ENCODE measurements at regions not wholly inside any gene's neighbourhood (a gene's known extent, or its start where the extent isn't known, plus 50 kb on each side); places are given as distances from the start of the nearest gene placed in this dataset.

DNA sequence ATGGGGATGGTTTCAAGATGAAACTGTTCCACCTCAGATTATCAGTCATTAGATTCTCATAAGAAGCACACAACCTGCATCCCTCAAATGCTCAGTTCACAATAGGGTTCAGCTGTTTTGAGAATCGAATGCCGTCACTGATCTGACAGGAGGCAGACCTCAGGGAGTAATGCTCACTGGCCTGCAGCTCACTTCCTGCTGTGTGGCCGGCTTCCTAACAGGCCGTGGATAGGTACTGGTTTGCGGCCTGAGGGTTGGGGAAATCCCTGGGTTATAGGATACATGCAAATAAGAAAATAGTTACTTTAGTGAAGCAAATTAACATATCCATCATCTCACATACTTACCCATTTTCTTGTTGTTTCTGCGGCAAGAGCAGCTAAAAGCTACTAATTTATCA lies 160.4 kb downstream of the MAD2L1 start:
- Mint-ChIP-seq H3K27ac (no peak overlapping the region), H3K4me1 (no peaks in the 10 kb centered on the region), H3K4me3 (no peak overlapping the region), H3K9me3 (peaks cover 2 to 23% (median 6%) of the 10 kb centered on the region in 5 donors), H3K27me3 (no peaks in the 10 kb centered on the region), H3K36me3 (no peaks in the 10 kb centered on the region)
- no peak overlapping the region for H3K27ac ChIP-seq (ENCODE audit: low read depth, low read length)
- H3K36me3 ChIP-seq (ENCODE audit: insufficient read depth, low read length), result no peaks in the 10 kb centered on the region
- ChIA-PET CTCF (no interaction called here), POLR2A (no interaction called here)
- no peak for DNase-seq
- no peaks in the 10 kb centered on the region for H3K9me3 ChIP-seq (ENCODE audit: low read length)
- H3K4me1 ChIP-seq (ENCODE audit: insufficient read depth, low read length), result no peaks in the 10 kb centered on the region
- no peaks in the 10 kb centered on the region for H3K27me3 ChIP-seq (ENCODE audit: insufficient read depth, low read length, poor library complexity, severe bottlenecking)
- H3K4me3 ChIP-seq (ENCODE audit: low read length), result no peak overlapping the region

DNA sequence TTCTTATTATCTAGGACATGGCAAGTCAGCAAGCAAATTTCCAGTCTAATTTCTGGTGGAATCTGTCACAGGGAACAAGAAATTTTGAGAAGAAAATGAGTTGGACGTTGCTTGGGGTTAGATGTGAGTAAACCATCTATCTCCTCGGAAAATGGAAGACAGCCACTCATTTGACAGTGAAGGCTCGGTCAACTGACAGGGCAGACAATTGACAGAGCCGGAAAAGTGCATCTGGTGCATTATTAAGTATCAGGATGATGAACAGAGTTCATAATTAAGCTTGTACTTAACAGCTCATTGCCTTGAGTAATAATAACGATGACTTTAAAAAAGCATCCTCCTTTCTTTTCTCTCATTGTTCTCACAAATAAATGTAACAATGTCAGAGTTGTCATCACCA lies 168.4 kb downstream of the MAD2L1 start:
- Histone ChIP-seq H3K27me3 (ENCODE audit: insufficient read depth, low read length, poor library complexity, severe bottlenecking) (no peaks in the 10 kb centered on the region), H3K27ac (ENCODE audit: low read depth, low read length) (no peak overlapping the region), H3K4me3 (ENCODE audit: low read length) (no peak overlapping the region), H3K36me3 (ENCODE audit: insufficient read depth, low read length) (no peaks in the 10 kb centered on the region), H3K9me3 (ENCODE audit: low read length) (no peaks in the 10 kb centered on the region), H3K4me1 (ENCODE audit: insufficient read depth, low read length) (no peaks in the 10 kb centered on the region)
- Mint-ChIP-seq H3K4me1 (no peaks in the 10 kb centered on the region), H3K4me3 (no peak overlapping the region), H3K27me3 (no peaks in the 10 kb centered on the region), H3K9me3 (peaks cover 0 to 10% (median 0%) of the 10 kb centered on the region in 5 donors), H3K27ac (no peak overlapping the region), H3K36me3 (no peaks in the 10 kb centered on the region)
- POLR2A ChIA-PET, result no interaction called here
- CTCF ChIA-PET, result no interaction called here
- no peak for DNase-seq

DNA sequence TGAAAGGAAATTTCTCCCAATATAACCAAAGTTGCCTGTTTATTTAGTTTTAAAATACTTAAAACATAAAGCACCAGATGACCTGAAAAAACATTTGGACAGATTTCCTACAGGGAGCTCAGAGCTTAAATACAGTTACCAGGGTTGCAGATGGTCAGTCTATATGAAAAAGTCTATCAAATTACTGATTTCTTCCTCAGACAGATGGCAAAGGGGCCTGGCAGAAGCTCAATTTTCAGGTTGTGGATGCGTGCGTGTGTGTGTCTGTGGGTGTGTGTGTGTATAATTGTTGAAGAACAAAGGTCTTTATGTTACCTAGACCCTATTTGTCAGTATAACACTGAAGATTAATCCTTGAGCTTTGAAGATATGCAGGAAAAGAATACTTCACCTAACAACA lies 169.4 kb downstream of the MAD2L1 start:
- Histone ChIP-seq H3K9me3 (ENCODE audit: low read length) (no peaks in the 10 kb centered on the region), H3K36me3 (ENCODE audit: insufficient read depth, low read length) (no peaks in the 10 kb centered on the region), H3K27ac (ENCODE audit: low read depth, low read length) (no peak overlapping the region), H3K4me3 (ENCODE audit: low read length) (no peak overlapping the region), H3K27me3 (ENCODE audit: insufficient read depth, low read length, poor library complexity, severe bottlenecking) (no peaks in the 10 kb centered on the region), H3K4me1 (ENCODE audit: insufficient read depth, low read length) (no peaks in the 10 kb centered on the region)
- H3K9me3 Mint-ChIP-seq, result peaks cover 0 to 6% (median 0%) of the 10 kb centered on the region in 5 donors
- H3K4me1 Mint-ChIP-seq, result no peaks in the 10 kb centered on the region
- no peaks in the 10 kb centered on the region for H3K27me3 Mint-ChIP-seq
- no peaks in the 10 kb centered on the region for H3K36me3 Mint-ChIP-seq
- no peak overlapping the region for H3K27ac Mint-ChIP-seq
- POLR2A ChIA-PET, result no interaction called here
- DNase-seq, result no peak
- CTCF ChIA-PET, result no interaction called here
- H3K4me3 Mint-ChIP-seq, result no peak overlapping the region

DNA sequence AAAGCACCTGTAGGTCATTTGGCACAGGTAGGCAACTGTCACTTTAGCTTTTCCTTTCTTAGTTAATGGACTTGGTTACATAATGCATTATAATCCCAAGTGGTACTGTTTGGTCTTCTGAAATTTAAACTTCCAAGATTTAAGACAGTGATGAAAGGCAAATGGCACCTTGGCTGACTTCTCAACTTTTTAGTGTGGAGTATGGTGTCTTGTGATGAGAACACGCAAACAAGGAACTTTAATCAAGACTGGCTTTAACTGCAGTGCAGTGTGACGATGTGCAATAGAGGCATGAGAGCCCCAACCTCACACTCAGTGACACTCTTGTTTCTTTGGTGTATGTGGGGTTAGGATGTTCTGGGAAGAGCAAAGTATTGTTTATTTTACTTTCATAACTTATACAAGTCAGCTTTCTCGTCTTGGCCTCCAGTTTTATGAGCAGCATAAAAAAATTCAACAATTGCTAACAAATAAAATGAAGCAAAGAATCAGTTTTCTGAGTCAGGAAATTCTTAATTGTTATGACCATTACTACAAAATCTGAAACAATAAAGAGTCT lies 171.9 kb downstream of the MAD2L1 start:
- Mint-ChIP-seq H3K9me3 (peaks cover 0 to 6% (median 0%) of the 10 kb centered on the region in 5 donors), H3K27me3 (no peaks in the 10 kb centered on the region), H3K27ac (no peak overlapping the region), H3K36me3 (no peaks in the 10 kb centered on the region), H3K4me1 (no peaks in the 10 kb centered on the region), H3K4me3 (no peak overlapping the region)
- no peak for DNase-seq
- no peak overlapping the region for H3K4me3 ChIP-seq (ENCODE audit: low read length)
- no peak overlapping the region for H3K27ac ChIP-seq (ENCODE audit: low read depth, low read length)
- H3K27me3 ChIP-seq (ENCODE audit: insufficient read depth, low read length, poor library complexity, severe bottlenecking), result no peaks in the 10 kb centered on the region
- H3K9me3 ChIP-seq (ENCODE audit: low read length), result no peaks in the 10 kb centered on the region
- ChIA-PET CTCF (no interaction called here), POLR2A (no interaction called here)
- H3K4me1 ChIP-seq (ENCODE audit: insufficient read depth, low read length), result no peaks in the 10 kb centered on the region
- no peaks in the 10 kb centered on the region for H3K36me3 ChIP-seq (ENCODE audit: insufficient read depth, low read length)

DNA sequence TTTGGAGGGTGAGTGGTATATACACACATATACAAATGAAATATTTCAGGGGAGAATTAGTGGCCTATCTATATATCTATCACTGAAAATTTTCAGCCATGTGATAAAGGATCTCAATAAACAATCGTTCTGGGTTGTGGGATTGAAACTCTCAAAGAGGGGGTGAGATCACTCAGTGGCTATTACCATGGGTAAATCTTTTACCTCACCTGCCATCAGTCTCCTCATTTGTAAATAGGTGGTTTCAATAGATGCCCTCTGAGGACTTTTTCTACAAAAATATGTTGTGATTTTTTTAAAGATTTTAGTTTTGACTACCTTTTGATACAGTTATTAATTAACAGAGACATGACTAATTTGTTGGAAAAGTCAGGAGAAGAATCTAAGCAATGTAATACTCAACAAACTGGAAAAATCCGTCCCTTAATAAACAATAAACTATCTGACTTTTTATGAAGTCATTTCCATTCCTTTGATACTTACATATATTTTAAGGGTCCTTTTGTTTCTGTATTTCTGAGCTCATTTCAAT lies 192.8 kb downstream of the MAD2L1 start:
- Histone ChIP-seq H3K4me1 (ENCODE audit: insufficient read depth, low read length) (no peaks in the 10 kb centered on the region), H3K4me3 (ENCODE audit: low read length) (no peak overlapping the region), H3K9me3 (ENCODE audit: low read length) (no peaks in the 10 kb centered on the region), H3K27ac (ENCODE audit: low read depth, low read length) (no peak overlapping the region), H3K27me3 (ENCODE audit: insufficient read depth, low read length, poor library complexity, severe bottlenecking) (no peaks in the 10 kb centered on the region), H3K36me3 (ENCODE audit: insufficient read depth, low read length) (no peaks in the 10 kb centered on the region)
- DNase-seq, result no peak
- Mint-ChIP-seq H3K4me3 (no peak overlapping the region), H3K4me1 (no peaks in the 10 kb centered on the region), H3K36me3 (no peaks in the 10 kb centered on the region), H3K9me3 (no peaks in the 10 kb centered on the region), H3K27ac (no peak overlapping the region), H3K27me3 (no peaks in the 10 kb centered on the region)
- CTCF ChIA-PET, result no interaction called here
- POLR2A ChIA-PET, result no interaction called here

DNA sequence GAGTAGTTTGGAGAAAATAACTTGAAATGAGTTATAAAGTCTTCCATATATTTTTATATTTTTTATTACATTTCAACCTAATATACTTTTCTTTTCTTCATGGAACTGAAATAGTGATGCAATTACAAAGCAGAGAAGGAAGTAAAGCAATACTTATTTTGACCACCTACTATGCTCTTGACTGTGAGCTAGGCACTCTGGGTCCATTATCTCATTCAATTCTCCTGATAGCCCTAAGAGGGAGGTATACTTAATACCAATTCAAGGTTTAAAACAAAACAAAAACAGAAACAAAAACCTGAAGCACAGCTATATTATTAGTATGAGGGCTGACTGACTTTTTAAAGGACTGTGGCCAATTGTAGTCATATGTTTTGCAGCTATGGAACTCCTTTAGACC lies 193.5 kb downstream of the MAD2L1 start:
- Histone ChIP-seq H3K9me3 (ENCODE audit: low read length) (no peaks in the 10 kb centered on the region), H3K36me3 (ENCODE audit: insufficient read depth, low read length) (no peaks in the 10 kb centered on the region), H3K4me1 (ENCODE audit: insufficient read depth, low read length) (no peaks in the 10 kb centered on the region), H3K27ac (ENCODE audit: low read depth, low read length) (no peak overlapping the region), H3K4me3 (ENCODE audit: low read length) (no peak overlapping the region), H3K27me3 (ENCODE audit: insufficient read depth, low read length, poor library complexity, severe bottlenecking) (no peaks in the 10 kb centered on the region)
- H3K4me3 Mint-ChIP-seq, result no peak overlapping the region
- CTCF ChIA-PET, result no interaction called here
- H3K4me1 Mint-ChIP-seq, result no peaks in the 10 kb centered on the region
- POLR2A ChIA-PET, result no interaction called here
- no peak overlapping the region for H3K27ac Mint-ChIP-seq
- no peaks in the 10 kb centered on the region for H3K36me3 Mint-ChIP-seq
- no peaks in the 10 kb centered on the region for H3K9me3 Mint-ChIP-seq
- no peaks in the 10 kb centered on the region for H3K27me3 Mint-ChIP-seq
- no peak for DNase-seq

DNA sequence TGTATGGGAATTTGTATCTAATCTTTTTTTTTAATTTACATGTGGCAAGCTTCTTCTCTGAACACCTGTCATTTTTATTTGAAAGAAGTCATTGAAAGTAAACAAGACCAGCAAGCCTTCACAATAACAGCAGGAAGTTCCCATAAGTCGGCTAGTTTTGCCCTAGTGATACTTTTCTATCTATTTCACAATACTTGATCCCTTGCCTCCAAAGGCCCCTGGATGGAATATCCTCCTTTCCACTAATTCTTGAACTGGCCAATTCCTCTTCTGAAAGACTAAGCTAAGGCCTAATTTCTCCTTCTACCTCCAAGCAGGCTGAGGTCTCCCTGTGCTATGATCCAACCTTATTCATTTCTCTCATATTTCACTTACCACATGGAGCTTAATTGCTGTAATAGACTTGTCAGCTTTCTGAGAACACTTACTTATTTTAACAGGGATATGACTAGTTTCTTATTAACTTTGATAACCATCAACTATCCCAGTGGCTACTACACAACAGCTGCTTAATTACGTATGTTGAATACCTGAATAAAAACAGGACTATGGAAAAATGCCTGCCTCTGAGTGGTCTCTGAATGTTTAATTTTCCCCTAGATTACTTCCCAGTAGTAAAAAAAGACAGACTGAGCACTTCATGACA lies 194.2 kb downstream of the MAD2L1 start:
- H3K4me3 Mint-ChIP-seq, result no peak overlapping the region
- ChIA-PET POLR2A (no interaction called here), CTCF (no interaction called here)

DNA sequence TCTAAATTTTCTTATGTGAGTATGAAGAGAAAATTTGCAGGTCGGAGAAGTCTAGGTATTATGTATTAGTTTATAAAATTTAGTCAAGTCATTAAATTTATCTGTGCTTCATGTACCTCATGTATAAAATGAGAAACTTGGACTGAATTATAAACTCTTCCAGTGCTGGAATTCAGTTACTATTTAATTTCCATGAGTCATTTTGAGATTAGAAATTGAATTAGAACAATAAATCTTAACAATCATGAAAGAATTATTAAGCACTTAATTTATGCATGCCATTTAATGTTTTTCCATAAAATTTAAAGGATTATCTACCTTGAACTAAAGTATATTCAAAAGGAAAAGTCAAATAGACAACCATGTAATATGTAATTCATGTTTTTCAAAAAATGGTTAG lies 195.8 kb downstream of the MAD2L1 start:
- POLR2A ChIA-PET, result no interaction called here
- H3K4me3 ChIP-seq (ENCODE audit: low read length), result no peak overlapping the region
- no peak for DNase-seq
- CTCF ChIA-PET, result no interaction called here
- H3K27me3 ChIP-seq (ENCODE audit: insufficient read depth, low read length, poor library complexity, severe bottlenecking), result no peaks in the 10 kb centered on the region
- Mint-ChIP-seq H3K4me1 (no peaks in the 10 kb centered on the region), H3K9me3 (no peaks in the 10 kb centered on the region), H3K4me3 (no peak overlapping the region), H3K36me3 (no peaks in the 10 kb centered on the region), H3K27ac (no peak overlapping the region), H3K27me3 (no peaks in the 10 kb centered on the region)
- no peaks in the 10 kb centered on the region for H3K9me3 ChIP-seq (ENCODE audit: low read length)
- no peaks in the 10 kb centered on the region for H3K36me3 ChIP-seq (ENCODE audit: insufficient read depth, low read length)
- no peak overlapping the region for H3K27ac ChIP-seq (ENCODE audit: low read depth, low read length)
- no peaks in the 10 kb centered on the region for H3K4me1 ChIP-seq (ENCODE audit: insufficient read depth, low read length)

More for the DNA sequence above, 194.2 kb downstream of the MAD2L1 start:
- Histone ChIP-seq H3K4me3 (ENCODE audit: low read length) (no peak overlapping the region), H3K36me3 (ENCODE audit: insufficient read depth, low read length) (no peaks in the 10 kb centered on the region), H3K9me3 (ENCODE audit: low read length) (no peaks in the 10 kb centered on the region), H3K27ac (ENCODE audit: low read depth, low read length) (no peak overlapping the region), H3K27me3 (ENCODE audit: insufficient read depth, low read length, poor library complexity, severe bottlenecking) (no peaks in the 10 kb centered on the region), H3K4me1 (ENCODE audit: insufficient read depth, low read length) (no peaks in the 10 kb centered on the region)
- no peaks in the 10 kb centered on the region for H3K9me3 Mint-ChIP-seq
- no peaks in the 10 kb centered on the region for H3K36me3 Mint-ChIP-seq
- H3K27me3 Mint-ChIP-seq, result no peaks in the 10 kb centered on the region
- H3K4me1 Mint-ChIP-seq, result no peaks in the 10 kb centered on the region
- DNase-seq, result no peak
- no peak overlapping the region for H3K27ac Mint-ChIP-seq
